Naive thymus-derived CD4-positive, alpha-beta T cell (primary cell): ENCODE measurements at regions not wholly inside any gene's neighbourhood (a gene's known extent, or its start where the extent isn't known, plus 50 kb on each side); places are given as distances from the start of the nearest gene placed in this dataset.

Experiments used
- ATAC-seq: fragments of 150-1000 bp; cut with Tn5 transposase; 2 replicates; pipeline ENCODE4 v1.10.0; 2021; ENCODE audit warnings: mild to moderate bottlenecking, moderate library complexity
- CTCF ChIA-PET: fragments of 350-600 bp; sonication (Branson Sonifier 250); formaldehyde crosslinking; loops from one replicate; lab custom pipeline; 2021; ENCODE audit warnings: antibody characterized with exemption; lab: Charles Lee
- POLR2A ChIA-PET: fragments of 350-600 bp; sonication (Branson Sonifier 250); formaldehyde crosslinking; loops from one replicate; lab custom pipeline; 2021; ENCODE audit warnings: antibody characterized with exemption, inconsistent platforms; lab: Charles Lee
- DNase-seq, 9 donors: peaks; one replicate each; pipeline versions ENCODE4 v3.0.0 to v3.0.0-alpha.2; 2020 to 2022; ENCODE audit warnings: mixed read lengths in 1 of 9
- H3K27ac ChIP-seq: one replicate; pipeline ENCODE4 v1.7.0; 2013; ENCODE audit warnings: mild to moderate bottlenecking, low read depth, low read length, moderate library complexity
- H3K27me3 ChIP-seq, 2 donors: one replicate each; pipeline ENCODE4 v1.7.0; 2013; ENCODE audit warnings: low read length in 2 of 2, mild to moderate bottlenecking in 2 of 2, moderate library complexity in 2 of 2; ENCODE audit not compliant: control insufficient read depth in 2 of 2, insufficient read depth in 2 of 2
- H3K36me3 ChIP-seq, 3 experiments: 1 replicate in 2 of 3; 2 replicates in 1 of 3; pipeline ENCODE4 v1.7.0; 2013; ENCODE audit warnings: low read length in 3 of 3, mild to moderate bottlenecking in 3 of 3, moderate library complexity in 1 of 3; ENCODE audit not compliant: insufficient read depth in 3 of 3, control insufficient read depth in 2 of 3
- H3K4me1 ChIP-seq, 2 donors: one replicate each; pipeline ENCODE4 v1.7.0; 2013; ENCODE audit warnings: low read length in 2 of 2, mild to moderate bottlenecking in 2 of 2, moderate library complexity in 1 of 2; ENCODE audit not compliant: control insufficient read depth in 2 of 2, insufficient read depth in 2 of 2
- H3K4me3 ChIP-seq: 2 replicates; pipeline ENCODE4 v1.7.0; 2013; ENCODE audit warnings: mild to moderate bottlenecking, low read length
- H3K9me3 ChIP-seq, 3 experiments: 1 replicate in 2 of 3; 2 replicates in 1 of 3; pipeline ENCODE4 v1.7.0; 2013; ENCODE audit warnings: low read length in 3 of 3; ENCODE audit not compliant: control insufficient read depth in 2 of 3
- H3K27ac Mint-ChIP-seq, 9 donors: one replicate each; pipeline ENCODE4 v1.8.0; 2020 to 2022; ENCODE audit warnings: mixed read lengths in 9 of 9, mild to moderate bottlenecking in 8 of 9, moderate library complexity in 5 of 9, inconsistent platforms in 2 of 9
- H3K27me3 Mint-ChIP-seq, 5 donors: one replicate each; pipeline ENCODE4 v1.8.0; 2021 to 2022; ENCODE audit warnings: mixed read lengths in 5 of 5, mild to moderate bottlenecking in 1 of 5
- H3K36me3 Mint-ChIP-seq, 5 donors: one replicate each; pipeline ENCODE4 v1.8.0; 2020 to 2022; ENCODE audit warnings: mixed read lengths in 5 of 5, mild to moderate bottlenecking in 3 of 5, inconsistent platforms in 1 of 5
- H3K4me1 Mint-ChIP-seq, 7 donors: one replicate each; pipeline ENCODE4 v1.8.0; 2020 to 2022; ENCODE audit warnings: mixed read lengths in 7 of 7, mild to moderate bottlenecking in 3 of 7, inconsistent platforms in 1 of 7
- H3K4me3 Mint-ChIP-seq, 10 donors: one replicate each; pipeline ENCODE4 v1.8.0; 2020 to 2022; ENCODE audit warnings: mild to moderate bottlenecking in 10 of 10, mixed read lengths in 10 of 10, moderate library complexity in 6 of 10, inconsistent platforms in 2 of 10
- H3K9me3 Mint-ChIP-seq, 11 donors: one replicate each; pipeline ENCODE4 v1.8.0; 2020 to 2022; ENCODE audit warnings: mixed read lengths in 11 of 11, mild to moderate bottlenecking in 4 of 11, inconsistent platforms in 1 of 11, moderate library complexity in 1 of 11
- intact Hi-C, 2 donors: fragments of 100-400 bp; cut with micrococcal nuclease; formaldehyde crosslinking; loops; one replicate each; pipeline ENCODE4 v1.15.1; 2023

GRCh38 chr16:85183564-85183963 is 71.3 kb upstream of the CIBAR2 start:
- ATAC-seq = no peak
- Histone ChIP-seq H3K27me3 (no peaks in the 10 kb centered on the region), H3K9me3 (peaks cover 0 to 11% (median 0%) of the 10 kb centered on the region in 3 experiments), H3K4me1 (no peaks in the 10 kb centered on the region), H3K4me3 (no peak overlapping the region), H3K27ac (no peak overlapping the region), H3K36me3 (no peaks in the 10 kb centered on the region)
- H3K36me3 Mint-ChIP-seq = peaks cover 0 to 7% (median 3%) of the 10 kb centered on the region in 5 donors
- peaks cover 0 to 20% (median 9%) of the 10 kb centered on the region in 5 donors for H3K27me3 Mint-ChIP-seq
- ChIA-PET CTCF (no interaction called here), POLR2A (no interaction called here)
- H3K4me3 Mint-ChIP-seq = no peak overlapping the region
- intact Hi-C loops = no loop called here
- DNase-seq = no peak
- H3K9me3 Mint-ChIP-seq = peaks cover 0 to 30% (median 12%) of the 10 kb centered on the region in 11 donors
- H3K27ac Mint-ChIP-seq = no peak overlapping the region
- H3K4me1 Mint-ChIP-seq = no peaks in the 10 kb centered on the region

- ATAC-seq (no peak), DNase-seq (no peak)
- Histone ChIP-seq H3K27ac (no peak overlapping the region), H3K27me3 (no peaks in the 10 kb centered on the region), H3K4me1 (no peaks in the 10 kb centered on the region), H3K4me3 (no peak overlapping the region), H3K36me3 (no peaks in the 10 kb centered on the region), H3K9me3 (peaks cover 0 to 17% (median 0%) of the 10 kb centered on the region in 3 experiments)
- ChIA-PET POLR2A (no interaction called here), CTCF (no interaction called here)
- intact Hi-C loops = no loop called here
- Mint-ChIP-seq H3K27ac (no peak overlapping the region), H3K4me1 (no peaks in the 10 kb centered on the region), H3K4me3 (no peak overlapping the region), H3K9me3 (peaks cover 5 to 37% (median 16%) of the 10 kb centered on the region in 11 donors), H3K36me3 (peaks cover 0 to 7% (median 3%) of the 10 kb centered on the region in 5 donors), H3K27me3 (peaks cover 5 to 23% (median 7%) of the 10 kb centered on the region in 5 donors)
Measured at GRCh38 chr16:85184404-85184803, 72.1 kb upstream of the CIBAR2 start.

GRCh38 chr16:85185303-85186100 is 73.2 kb upstream of the CIBAR2 start:
- H3K27me3 ChIP-seq = no peaks in the 10 kb centered on the region
- Mint-ChIP-seq H3K36me3 (peaks cover 0 to 10% (median 3%) of the 10 kb centered on the region in 5 donors), H3K9me3 (peaks cover 5 to 48% (median 19%) of the 10 kb centered on the region in 11 donors), H3K27me3 (peaks cover 5 to 31% (median 9%) of the 10 kb centered on the region in 5 donors), H3K4me3 (no peak overlapping the region), H3K4me1 (no peaks in the 10 kb centered on the region), H3K27ac (no peak overlapping the region)
- POLR2A ChIA-PET = no interaction called here
- no peak for DNase-seq
- intact Hi-C loops = no loop called here
- no peaks in the 10 kb centered on the region for H3K36me3 ChIP-seq
- H3K9me3 ChIP-seq = peaks cover 0 to 24% (median 0%) of the 10 kb centered on the region in 3 experiments
- CTCF ChIA-PET = no interaction called here
- no peak overlapping the region for H3K4me3 ChIP-seq
- no peak for ATAC-seq
- H3K27ac ChIP-seq = no peak overlapping the region
- no peaks in the 10 kb centered on the region for H3K4me1 ChIP-seq

DNA sequence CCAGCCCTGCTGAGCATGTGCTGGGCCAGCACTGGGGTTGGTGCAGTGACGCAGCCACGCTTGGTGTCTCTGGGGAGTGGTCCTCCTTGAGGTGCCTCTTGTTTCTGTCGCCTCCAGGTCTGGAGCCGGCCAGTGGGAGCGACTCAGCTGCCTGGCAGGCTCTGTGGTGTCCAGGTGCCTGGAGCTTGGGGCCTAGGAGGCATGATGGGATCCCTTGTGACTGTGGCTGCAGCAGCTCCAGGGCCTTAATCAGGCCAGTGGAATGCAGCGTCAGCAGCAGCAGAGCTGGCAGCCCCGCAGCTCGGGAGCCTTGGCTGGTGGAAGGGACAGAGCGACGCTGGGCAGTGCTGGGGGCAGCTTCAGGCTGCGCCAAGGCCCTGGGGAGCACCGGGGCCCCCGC is 74.7 kb upstream of the CIBAR2 start:
- Mint-ChIP-seq H3K4me1 (no peaks in the 10 kb centered on the region), H3K27ac (no peak overlapping the region), H3K36me3 (peaks cover 0 to 10% (median 3%) of the 10 kb centered on the region in 5 donors), H3K9me3 (peaks cover 5 to 51% (median 20%) of the 10 kb centered on the region in 11 donors), H3K4me3 (no peak overlapping the region), H3K27me3 (peaks cover 5 to 31% (median 12%) of the 10 kb centered on the region in 5 donors)
- CTCF ChIA-PET = no interaction called here
- POLR2A ChIA-PET = no interaction called here
- no peak overlapping the region for H3K4me3 ChIP-seq
- intact Hi-C loops = no loop called here
- H3K4me1 ChIP-seq = no peaks in the 10 kb centered on the region
- ATAC-seq = no peak
- no peak overlapping the region for H3K27ac ChIP-seq
- no peak for DNase-seq
- no peaks in the 10 kb centered on the region for H3K36me3 ChIP-seq
- H3K9me3 ChIP-seq = peaks cover 0 to 26% (median 0%) of the 10 kb centered on the region in 3 experiments
- no peaks in the 10 kb centered on the region for H3K27me3 ChIP-seq

DNA sequence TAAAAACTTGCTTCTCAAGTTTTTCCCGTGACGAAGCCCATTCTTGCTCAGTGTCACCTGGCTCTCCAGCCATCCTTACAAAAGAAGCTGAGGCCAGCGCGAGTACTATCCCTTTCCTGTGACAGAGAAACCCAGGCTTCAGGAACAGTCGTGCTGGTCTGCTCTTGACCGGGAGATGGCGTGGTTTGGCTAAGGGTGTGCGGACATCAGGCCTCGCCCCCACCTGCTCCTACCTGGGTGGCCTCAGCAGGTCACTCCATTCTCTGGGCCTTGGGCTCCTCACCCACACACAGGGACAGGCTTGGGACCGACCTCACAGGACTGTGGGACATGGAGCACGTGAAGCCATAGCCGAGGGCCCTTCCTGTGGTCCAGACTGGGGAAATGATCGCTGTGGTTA is 75.2 kb upstream of the CIBAR2 start:
- Mint-ChIP-seq H3K27me3 (peaks cover 5 to 31% (median 12%) of the 10 kb centered on the region in 5 donors), H3K9me3 (peaks cover 5 to 51% (median 20%) of the 10 kb centered on the region in 11 donors), H3K4me3 (no peak overlapping the region), H3K36me3 (peaks cover 0 to 10% (median 3%) of the 10 kb centered on the region in 5 donors), H3K27ac (no peak overlapping the region), H3K4me1 (no peaks in the 10 kb centered on the region)
- DNase-seq = no peak
- Histone ChIP-seq H3K4me3 (no peak overlapping the region), H3K36me3 (no peaks in the 10 kb centered on the region), H3K9me3 (peaks cover 0 to 26% (median 0%) of the 10 kb centered on the region in 3 experiments), H3K27ac (no peak overlapping the region), H3K27me3 (no peaks in the 10 kb centered on the region), H3K4me1 (no peaks in the 10 kb centered on the region)
- intact Hi-C loops = no loop called here
- ATAC-seq = no peak
- ChIA-PET POLR2A (no interaction called here), CTCF (no interaction called here)

GRCh38 chr16:85187886-85188285 is 75.6 kb upstream of the CIBAR2 start:
- intact Hi-C loops = no loop called here
- H3K4me1 Mint-ChIP-seq = no peaks in the 10 kb centered on the region
- peaks cover 0 to 10% (median 3%) of the 10 kb centered on the region in 5 donors for H3K36me3 Mint-ChIP-seq
- peaks cover 5 to 28% (median 12%) of the 10 kb centered on the region in 5 donors for H3K27me3 Mint-ChIP-seq
- no peak overlapping the region for H3K4me3 ChIP-seq
- CTCF ChIA-PET = no interaction called here
- DNase-seq (no peak), ATAC-seq (no peak)
- no peak overlapping the region for H3K4me3 Mint-ChIP-seq
- peaks cover 0 to 26% (median 0%) of the 10 kb centered on the region in 3 experiments for H3K9me3 ChIP-seq
- no peak overlapping the region for H3K27ac ChIP-seq
- no peaks in the 10 kb centered on the region for H3K27me3 ChIP-seq
- no peaks in the 10 kb centered on the region for H3K4me1 ChIP-seq
- POLR2A ChIA-PET = no interaction called here
- peaks cover 5 to 51% (median 18%) of the 10 kb centered on the region in 11 donors for H3K9me3 Mint-ChIP-seq
- no peak overlapping the region for H3K27ac Mint-ChIP-seq
- H3K36me3 ChIP-seq = no peaks in the 10 kb centered on the region
